ENCODE measurements at regions not wholly inside any gene's neighbourhood (a gene's known extent, or its start where the extent isn't known, plus 50 kb on each side); places are given as distances from the start of the nearest gene placed in this dataset.

- Histone ChIP-seq H3K9me3 (ENCODE audit: low read length) (no peaks in the 10 kb centered on the region), H3K36me3 (replicated peaks in 1 of 2; ENCODE audit: control insufficient read depth in 1 of 2, insufficient read depth in 2 of 2, low read length in 2 of 2) (no peaks in the 10 kb centered on the region), H2AFZ (ENCODE audit: low read length) (no peak overlapping the region), H3K4me2 (ENCODE audit: low read depth, low read length) (no peak overlapping the region), H3K4me1 (ENCODE audit: insufficient read depth, low read length) (no peaks in the 10 kb centered on the region), H3K9ac (ENCODE audit: insufficient read depth, low read depth, low read length) (no peak overlapping the region), H3K27me3 (ENCODE audit: control insufficient read depth in 1 of 2, insufficient read depth in 2 of 2, low read length in 2 of 2) (peaks cover 0 to 7% of the 10 kb centered on the region in 2 experiments; a peak in 1 of 5 replicates), H3K27ac (ENCODE audit: extremely low read length, insufficient read depth, low read length) (no peak overlapping the region), H3K4me3 (replicated peaks in 1 of 3; ENCODE audit: insufficient read depth in 1 of 3, low read depth in 2 of 3, low read length in 3 of 3) (no peak overlapping the region), H4K20me1 (ENCODE audit: insufficient read depth, low read length) (no peaks in the 10 kb centered on the region), H3K79me2 (ENCODE audit: insufficient read depth, low read length) (no peaks in the 10 kb centered on the region)
- no TSS peak for BruUV-seq (replicated peaks)
- ChIA-PET POLR2A (no interaction called here), CTCF (ENCODE audit: low intra/inter-chr PET ratio, low total read pairs) (no interaction called here)
- FAIRE-seq (no peak), DNase-seq (ENCODE audit: low spot score) (no peak), ATAC-seq (no peak)
- in situ Hi-C loops (cut with HindIII; ENCODE audit: extremely low pct_ligation_motif_present, low pct_unique_long_range_greater_than_20kb) = no loop called here
- WGBS (ENCODE audit: low lambda C conversion rate) = 3% methylated on average over 5 of the region's 5 CpGs
- intact Hi-C loops (cut with micrococcal nuclease; ENCODE audit: unreplicated experiment) = no loop called here
- TF ChIP-seq, protein P1, sequence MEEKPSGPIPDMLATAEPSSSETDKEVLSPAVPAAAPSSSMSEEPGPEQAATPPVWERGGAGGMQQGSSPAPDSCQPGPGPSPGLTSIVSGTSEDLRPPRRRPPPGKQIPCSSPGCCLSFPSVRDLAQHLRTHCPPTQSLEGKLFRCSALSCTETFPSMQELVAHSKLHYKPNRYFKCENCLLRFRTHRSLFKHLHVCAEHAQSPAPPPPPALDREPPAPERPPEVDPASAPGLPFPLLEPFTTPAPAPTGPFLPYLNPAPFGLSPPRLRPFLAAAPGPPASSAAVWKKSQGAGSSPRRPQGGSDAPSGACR (CRISPR knock-in tag; IDR thresholded peaks at IDR 0.05) = no peak
- TF ChIP-seq, protein P2, sequence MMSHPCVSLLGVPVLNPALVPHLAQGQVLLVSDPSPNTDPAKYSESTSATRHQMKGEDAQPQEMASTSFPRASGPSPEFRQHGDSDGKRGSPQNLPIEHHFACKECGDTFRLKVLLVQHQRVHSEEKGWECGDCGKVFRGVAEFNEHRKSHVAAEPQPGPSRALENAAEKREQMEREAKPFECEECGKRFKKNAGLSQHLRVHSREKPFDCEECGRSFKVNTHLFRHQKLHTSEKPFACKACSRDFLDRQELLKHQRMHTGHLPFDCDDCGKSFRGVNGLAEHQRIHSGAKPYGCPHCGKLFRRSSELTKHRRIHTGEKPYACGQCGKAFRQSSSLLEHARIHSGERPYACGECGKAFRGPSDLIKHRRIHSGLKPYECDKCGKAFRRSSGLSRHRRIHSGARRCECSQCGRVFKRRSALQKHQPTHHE (CRISPR knock-in tag; IDR thresholded peaks at IDR 0.05; ENCODE audit: borderline replicate concordance) = no peak
- TF ChIP-seq ZNF652 (CRISPR knock-in tag; IDR thresholded peaks at IDR 0.05; ENCODE audit: borderline replicate concordance, low read depth) (no peak), ZNF10 (CRISPR knock-in tag; IDR thresholded peaks at IDR 0.05; ENCODE audit: borderline replicate concordance, low read depth) (no peak), MAFF (IDR thresholded peaks at IDR 0.05; ENCODE audit: low read depth, low read length) (no peak), ZNF432 (CRISPR knock-in tag; IDR thresholded peaks at IDR 0.05; ENCODE audit: borderline replicate concordance) (no peak), ZBTB49 (CRISPR knock-in tag; IDR thresholded peaks at IDR 0.05; ENCODE audit: borderline replicate concordance) (no peak), LCORL (IDR thresholded peaks at IDR 0.05) (no peak), LCORL (CRISPR knock-in tag; IDR thresholded peaks at IDR 0.05) (no peak), ZFP36L2 (CRISPR knock-in tag; IDR thresholded peaks at IDR 0.05) (no peak), TBL1XR1 (IDR thresholded peaks at IDR 0.05; ENCODE audit: borderline replicate concordance, low read length, partially characterized antibody) (no peak), RFX3 (CRISPR knock-in tag; IDR thresholded peaks at IDR 0.05) (no peak), ZNF570 (CRISPR knock-in tag; IDR thresholded peaks at IDR 0.05; ENCODE audit: borderline replicate concordance) (no peak), SAFB2 (CRISPR knock-in tag; IDR thresholded peaks at IDR 0.05; ENCODE audit: borderline replicate concordance, low read depth) (no peak), TOPORS (CRISPR knock-in tag; IDR thresholded peaks at IDR 0.05) (no peak), MLLT10 (CRISPR knock-in tag; IDR thresholded peaks at IDR 0.05) (no peak)
- TF ChIP-seq, protein P3, sequence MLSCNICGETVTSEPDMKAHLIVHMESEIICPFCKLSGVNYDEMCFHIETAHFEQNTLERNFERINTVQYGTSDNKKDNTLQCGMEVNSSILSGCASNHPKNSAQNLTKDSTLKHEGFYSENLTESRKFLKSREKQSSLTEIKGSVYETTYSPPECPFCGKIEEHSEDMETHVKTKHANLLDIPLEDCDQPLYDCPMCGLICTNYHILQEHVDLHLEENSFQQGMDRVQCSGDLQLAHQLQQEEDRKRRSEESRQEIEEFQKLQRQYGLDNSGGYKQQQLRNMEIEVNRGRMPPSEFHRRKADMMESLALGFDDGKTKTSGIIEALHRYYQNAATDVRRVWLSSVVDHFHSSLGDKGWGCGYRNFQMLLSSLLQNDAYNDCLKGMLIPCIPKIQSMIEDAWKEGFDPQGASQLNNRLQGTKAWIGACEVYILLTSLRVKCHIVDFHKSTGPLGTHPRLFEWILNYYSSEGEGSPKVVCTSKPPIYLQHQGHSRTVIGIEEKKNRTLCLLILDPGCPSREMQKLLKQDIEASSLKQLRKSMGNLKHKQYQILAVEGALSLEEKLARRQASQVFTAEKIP (CRISPR knock-in tag; IDR thresholded peaks at IDR 0.05; ENCODE audit: borderline replicate concordance) = no peak
Observed at GRCh38 chr16:77564791-77565390, 130.1 kb upstream of the ADAMTS18 start.

Measured in HepG2 (cell line).